ENCODE measurements at regions not wholly inside any gene's neighbourhood (a gene's known extent, or its start where the extent isn't known, plus 50 kb on each side); places are given as distances from the start of the nearest gene placed in this dataset.
A peak's percentile ranks its signal among the peaks of the same experiment; 100 is the strongest.

DNA sequence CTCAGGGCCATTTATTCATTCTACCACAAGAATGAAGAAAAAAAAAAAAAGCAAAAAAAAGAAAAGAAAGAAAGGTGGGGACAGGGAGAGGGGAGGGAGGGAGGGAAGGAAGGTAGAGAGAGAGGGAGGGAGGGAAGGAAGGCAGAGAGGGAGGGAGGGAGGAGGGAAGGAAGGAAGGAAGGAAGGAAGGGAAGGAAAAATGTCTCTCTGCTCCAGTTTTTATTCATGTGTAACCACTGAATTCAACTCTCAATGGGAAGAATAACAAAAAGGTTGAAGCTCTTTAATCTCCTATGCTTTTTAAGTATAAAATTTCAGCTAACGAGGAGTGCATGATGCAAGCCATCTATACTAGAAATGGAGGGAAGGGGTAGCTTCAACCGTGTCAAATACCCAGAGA is 287.3 kb downstream of the MREG start:
- H3K9me3 ChIP-seq (ENCODE audit: low read length) = no peaks in the 10 kb centered on the region
- ChIA-PET POLR2A (interaction anchor here (1.0 to 1.7 kb wide), 2 partner anchors 15 to 23 kb away, joined by 4 read pairs; no protein-coding TSS in a partner anchor), CTCF (ENCODE audit: low intra/inter-chr PET ratio, low total read pairs) (no interaction called here)
- no peak overlapping the region for H2AFZ ChIP-seq (ENCODE audit: low read length)
- DNase-seq (ENCODE audit: low spot score) (no peak), FAIRE-seq (no peak), ATAC-seq (no peak)
- no peaks in the 10 kb centered on the region for H3K36me3 ChIP-seq (replicated peaks in 1 of 2; ENCODE audit: control insufficient read depth in 1 of 2, insufficient read depth in 2 of 2, low read length in 2 of 2)
- no peaks in the 10 kb centered on the region for H4K20me1 ChIP-seq (ENCODE audit: insufficient read depth, low read length)
- H3K4me3 ChIP-seq (replicated peaks in 1 of 3; ENCODE audit: insufficient read depth in 1 of 3, low read depth in 2 of 3, low read length in 3 of 3) = no peak overlapping the region
- 93% methylated on average over 2 of the region's 2 CpGs for WGBS (ENCODE audit: low lambda C conversion rate)
- peaks cover 39% of the 10 kb centered on the region for H3K4me1 ChIP-seq (ENCODE audit: insufficient read depth, low read length)
- in situ Hi-C loops (cut with HindIII; ENCODE audit: extremely low pct_ligation_motif_present, low pct_unique_long_range_greater_than_20kb) = no loop called here
- H3K79me2 ChIP-seq (ENCODE audit: insufficient read depth, low read length) = no peaks in the 10 kb centered on the region
- no peak overlapping the region for H3K9ac ChIP-seq (ENCODE audit: insufficient read depth, low read depth, low read length)
- BruUV-seq (replicated peaks) = no TSS peak
- no peak overlapping the region for H3K4me2 ChIP-seq (ENCODE audit: low read depth, low read length)
- H3K27ac ChIP-seq (ENCODE audit: extremely low read length, insufficient read depth, low read length) = no peak overlapping the region
- no peaks in the 10 kb centered on the region for H3K27me3 ChIP-seq (ENCODE audit: control insufficient read depth in 1 of 2, insufficient read depth in 2 of 2, low read length in 2 of 2)
- intact Hi-C loops (cut with micrococcal nuclease; ENCODE audit: unreplicated experiment) = loop anchor here (2.0 kb wide), 1 partner anchor 13 kb away; no protein-coding TSS in a partner anchor
- TF ChIP-seq ZNF121 (CRISPR knock-in tag; IDR thresholded peaks at IDR 0.05) = no peak
- TF ChIP-seq PCBP2 (optimal IDR thresholded peaks at IDR 0.05; ENCODE audit: low read depth, low read length, poor library complexity, severe bottlenecking) = peak; percentile 71
- TF ChIP-seq ZNF430 (CRISPR knock-in tag; IDR thresholded peaks at IDR 0.05) = no peak
- TF ChIP-seq ZNF577 (CRISPR knock-in tag; IDR thresholded peaks at IDR 0.05; ENCODE audit: borderline replicate concordance, low read depth) = no peak
- no peak for TF ChIP-seq KLF16 (CRISPR knock-in tag; IDR thresholded peaks at IDR 0.05)
- TF ChIP-seq, protein P1, sequence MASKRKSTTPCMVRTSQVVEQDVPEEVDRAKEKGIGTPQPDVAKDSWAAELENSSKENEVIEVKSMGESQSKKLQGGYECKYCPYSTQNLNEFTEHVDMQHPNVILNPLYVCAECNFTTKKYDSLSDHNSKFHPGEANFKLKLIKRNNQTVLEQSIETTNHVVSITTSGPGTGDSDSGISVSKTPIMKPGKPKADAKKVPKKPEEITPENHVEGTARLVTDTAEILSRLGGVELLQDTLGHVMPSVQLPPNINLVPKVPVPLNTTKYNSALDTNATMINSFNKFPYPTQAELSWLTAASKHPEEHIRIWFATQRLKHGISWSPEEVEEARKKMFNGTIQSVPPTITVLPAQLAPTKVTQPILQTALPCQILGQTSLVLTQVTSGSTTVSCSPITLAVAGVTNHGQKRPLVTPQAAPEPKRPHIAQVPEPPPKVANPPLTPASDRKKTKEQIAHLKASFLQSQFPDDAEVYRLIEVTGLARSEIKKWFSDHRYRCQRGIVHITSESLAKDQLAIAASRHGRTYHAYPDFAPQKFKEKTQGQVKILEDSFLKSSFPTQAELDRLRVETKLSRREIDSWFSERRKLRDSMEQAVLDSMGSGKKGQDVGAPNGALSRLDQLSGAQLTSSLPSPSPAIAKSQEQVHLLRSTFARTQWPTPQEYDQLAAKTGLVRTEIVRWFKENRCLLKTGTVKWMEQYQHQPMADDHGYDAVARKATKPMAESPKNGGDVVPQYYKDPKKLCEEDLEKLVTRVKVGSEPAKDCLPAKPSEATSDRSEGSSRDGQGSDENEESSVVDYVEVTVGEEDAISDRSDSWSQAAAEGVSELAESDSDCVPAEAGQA (IDR thresholded peaks at IDR 0.05; ENCODE audit: low read depth) = no peak
- TF ChIP-seq, protein P1 (CRISPR knock-in tag; IDR thresholded peaks at IDR 0.05; ENCODE audit: borderline replicate concordance) = no peak
- no peak for TF ChIP-seq ZNF572 (CRISPR knock-in tag; IDR thresholded peaks at IDR 0.05)
- TF ChIP-seq HNRNPK (IDR thresholded peaks at IDR 0.05; ENCODE audit: low read depth, low read length, poor library complexity, severe bottlenecking) = peak; percentile 89
- TF ChIP-seq SAFB2 (CRISPR knock-in tag; IDR thresholded peaks at IDR 0.05; ENCODE audit: borderline replicate concordance, low read depth) = no peak
- TF ChIP-seq, protein P2, sequence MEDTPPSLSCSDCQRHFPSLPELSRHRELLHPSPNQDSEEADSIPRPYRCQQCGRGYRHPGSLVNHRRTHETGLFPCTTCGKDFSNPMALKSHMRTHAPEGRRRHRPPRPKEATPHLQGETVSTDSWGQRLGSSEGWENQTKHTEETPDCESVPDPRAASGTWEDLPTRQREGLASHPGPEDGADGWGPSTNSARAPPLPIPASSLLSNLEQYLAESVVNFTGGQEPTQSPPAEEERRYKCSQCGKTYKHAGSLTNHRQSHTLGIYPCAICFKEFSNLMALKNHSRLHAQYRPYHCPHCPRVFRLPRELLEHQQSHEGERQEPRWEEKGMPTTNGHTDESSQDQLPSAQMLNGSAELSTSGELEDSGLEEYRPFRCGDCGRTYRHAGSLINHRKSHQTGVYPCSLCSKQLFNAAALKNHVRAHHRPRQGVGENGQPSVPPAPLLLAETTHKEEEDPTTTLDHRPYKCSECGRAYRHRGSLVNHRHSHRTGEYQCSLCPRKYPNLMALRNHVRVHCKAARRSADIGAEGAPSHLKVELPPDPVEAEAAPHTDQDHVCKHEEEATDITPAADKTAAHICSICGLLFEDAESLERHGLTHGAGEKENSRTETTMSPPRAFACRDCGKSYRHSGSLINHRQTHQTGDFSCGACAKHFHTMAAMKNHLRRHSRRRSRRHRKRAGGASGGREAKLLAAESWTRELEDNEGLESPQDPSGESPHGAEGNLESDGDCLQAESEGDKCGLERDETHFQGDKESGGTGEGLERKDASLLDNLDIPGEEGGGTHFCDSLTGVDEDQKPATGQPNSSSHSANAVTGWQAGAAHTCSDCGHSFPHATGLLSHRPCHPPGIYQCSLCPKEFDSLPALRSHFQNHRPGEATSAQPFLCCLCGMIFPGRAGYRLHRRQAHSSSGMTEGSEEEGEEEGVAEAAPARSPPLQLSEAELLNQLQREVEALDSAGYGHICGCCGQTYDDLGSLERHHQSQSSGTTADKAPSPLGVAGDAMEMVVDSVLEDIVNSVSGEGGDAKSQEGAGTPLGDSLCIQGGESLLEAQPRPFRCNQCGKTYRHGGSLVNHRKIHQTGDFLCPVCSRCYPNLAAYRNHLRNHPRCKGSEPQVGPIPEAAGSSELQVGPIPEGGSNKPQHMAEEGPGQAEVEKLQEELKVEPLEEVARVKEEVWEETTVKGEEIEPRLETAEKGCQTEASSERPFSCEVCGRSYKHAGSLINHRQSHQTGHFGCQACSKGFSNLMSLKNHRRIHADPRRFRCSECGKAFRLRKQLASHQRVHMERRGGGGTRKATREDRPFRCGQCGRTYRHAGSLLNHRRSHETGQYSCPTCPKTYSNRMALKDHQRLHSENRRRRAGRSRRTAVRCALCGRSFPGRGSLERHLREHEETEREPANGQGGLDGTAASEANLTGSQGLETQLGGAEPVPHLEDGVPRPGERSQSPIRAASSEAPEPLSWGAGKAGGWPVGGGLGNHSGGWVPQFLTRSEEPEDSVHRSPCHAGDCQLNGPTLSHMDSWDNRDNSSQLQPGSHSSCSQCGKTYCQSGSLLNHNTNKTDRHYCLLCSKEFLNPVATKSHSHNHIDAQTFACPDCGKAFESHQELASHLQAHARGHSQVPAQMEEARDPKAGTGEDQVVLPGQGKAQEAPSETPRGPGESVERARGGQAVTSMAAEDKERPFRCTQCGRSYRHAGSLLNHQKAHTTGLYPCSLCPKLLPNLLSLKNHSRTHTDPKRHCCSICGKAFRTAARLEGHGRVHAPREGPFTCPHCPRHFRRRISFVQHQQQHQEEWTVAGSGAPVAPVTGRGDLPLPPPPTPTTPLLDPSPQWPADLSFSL (CRISPR knock-in tag; IDR thresholded peaks at IDR 0.05) = no peak
- no peak for TF ChIP-seq ZNF224 (CRISPR knock-in tag; IDR thresholded peaks at IDR 0.05)

Measured in HepG2 (cell line).